Esophagus muscularis mucosa (tissue), 4 donors: ENCODE measurements at regions not wholly inside any gene's neighbourhood (a gene's known extent, or its start where the extent isn't known, plus 50 kb on each side); places are given as distances from the start of the nearest gene placed in this dataset.

Experiments
- CTCF ChIP-seq, 3 experiments: fragments of 200-600 bp in 2 of 3; fragments of 450-650 bp in 1 of 3; sonication (generic) in 2 of 3; IDR thresholded peaks; one replicate each; pipeline ENCODE4 v1.5.1; 2017 to 2019; ENCODE audit warnings: antibody characterized with exemption in 3 of 3, mild to moderate bottlenecking in 2 of 3, moderate library complexity in 1 of 3
- EP300 ChIP-seq: sonication (generic); formaldehyde crosslinking; IDR thresholded peaks from one replicate; pipeline ENCODE4 v1.6.1; 2017; ENCODE audit warnings: antibody characterized with exemption
- POLR2A ChIP-seq: fragments of 450-650 bp; IDR thresholded peaks from one replicate; pipeline ENCODE4 v1.6.1; 2017; ENCODE audit warnings: antibody characterized with exemption, moderate library complexity, mild to moderate bottlenecking, low read depth
- POLR2AphosphoS5 ChIP-seq, 2 donors: sonication (generic); formaldehyde crosslinking; IDR thresholded peaks; one replicate each; pipeline ENCODE4 v1.6.1; 2017; ENCODE audit warnings: antibody characterized with exemption in 2 of 2

GRCh38 chr13:84574851-84575250, 692.6 kb upstream of the SLITRK1 start:
- TF ChIP-seq CTCF (IDR thresholded peaks at IDR 0.05): no peak
- no peak for TF ChIP-seq POLR2A
- no peak for TF ChIP-seq POLR2AphosphoS5 (IDR thresholded peaks at IDR 0.05)
- no peak for TF ChIP-seq EP300
